Liver (tissue), 3 donors: ENCODE measurements at regions not wholly inside any gene's neighbourhood (a gene's known extent, or its start where the extent isn't known, plus 50 kb on each side); places are given as distances from the start of the nearest gene placed in this dataset.

Experiments used
- CTCF ChIP-seq: fragments of 150-350 bp; IDR thresholded peaks from 2 replicates; pipeline ENCODE4 v1.5.1; 2017; ENCODE audit warnings: improper control_type of control experiment, low read depth, low read length; ENCODE audit not compliant: missing input control
- EGR1 ChIP-seq, 2 donors: IDR thresholded peaks; 2 replicates each; pipeline ENCODE4 v1.6.1; 2016 to 2018; ENCODE audit warnings: antibody characterized with exemption in 2 of 2, low read depth in 2 of 2
- GABPA ChIP-seq, 2 donors: IDR thresholded peaks in 1 of 2; conservative IDR thresholded peaks in 1 of 2; 2 replicates each; pipeline ENCODE4 v1.6.1; 2016; ENCODE audit warnings: antibody characterized with exemption in 2 of 2, mild to moderate bottlenecking in 1 of 2, moderate library complexity in 1 of 2
- JUND ChIP-seq, 2 donors: IDR thresholded peaks; 2 replicates each; pipeline ENCODE4 v1.6.1; 2016; ENCODE audit warnings: antibody characterized with exemption in 2 of 2
- MAX ChIP-seq: IDR thresholded peaks from 2 replicates; pipeline ENCODE4 v1.6.1; 2016; ENCODE audit warnings: antibody characterized with exemption
- SP1 ChIP-seq: IDR thresholded peaks from 2 replicates; pipeline ENCODE4 v1.6.1; 2018; ENCODE audit warnings: antibody characterized with exemption, mild to moderate bottlenecking
- TAF1 ChIP-seq: conservative IDR thresholded peaks from 2 replicates; pipeline ENCODE4 v1.6.1; 2016; ENCODE audit warnings: antibody characterized with exemption, mild to moderate bottlenecking
- TF ChIP-seq, protein P1 (sequence below): IDR thresholded peaks from 2 replicates; pipeline ENCODE4 v1.6.1; 2016; ENCODE audit warnings: antibody characterized with exemption
- donor health status: healthy.
- donor health status: healthy.

DNA sequence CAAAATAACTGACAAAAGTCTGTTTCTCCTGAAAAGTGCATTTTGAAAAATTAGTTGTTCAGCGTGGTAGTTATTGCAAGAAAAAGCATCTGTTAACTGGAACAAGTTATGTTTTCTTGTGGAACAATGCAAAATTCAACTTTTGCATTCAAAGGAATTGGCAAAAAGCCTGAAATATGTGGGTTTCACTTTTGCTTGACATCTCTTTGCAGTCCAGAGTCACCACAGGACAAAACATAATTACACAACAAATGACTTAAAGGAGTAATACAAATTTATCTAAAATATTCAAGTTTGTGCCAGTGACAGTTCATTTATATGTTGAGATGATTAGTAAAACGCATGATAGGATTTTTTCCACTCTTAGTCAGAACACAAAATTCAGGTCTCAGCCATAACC lies 96.3 kb upstream of the P2RY1 start:
- TF ChIP-seq, protein P1, sequence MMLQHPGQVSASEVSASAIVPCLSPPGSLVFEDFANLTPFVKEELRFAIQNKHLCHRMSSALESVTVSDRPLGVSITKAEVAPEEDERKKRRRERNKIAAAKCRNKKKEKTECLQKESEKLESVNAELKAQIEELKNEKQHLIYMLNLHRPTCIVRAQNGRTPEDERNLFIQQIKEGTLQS = no peak
- no peak for TF ChIP-seq CTCF
- no peak for TF ChIP-seq JUND (IDR thresholded peaks at IDR 0.05)
- no peak for TF ChIP-seq MAX
- no peak for TF ChIP-seq GABPA (IDR thresholded peaks at IDR 0.05 in 1 of 2, conservative IDR thresholded peaks at IDR 0.05 in 1 of 2)
- no peak for TF ChIP-seq EGR1 (IDR thresholded peaks at IDR 0.05; ENCODE audit: low read depth in 2 of 2)
- no peak for TF ChIP-seq TAF1
- TF ChIP-seq SP1 = no peak
